Ishikawa (cell line): ENCODE measurements at regions not wholly inside any gene's neighbourhood (a gene's known extent, or its start where the extent isn't known, plus 50 kb on each side); places are given as distances from the start of the nearest gene placed in this dataset.

Experiments used
- CEBPB ChIP-seq: IDR thresholded peaks from 2 replicates; pipeline ENCODE4 v1.6.1; 2012
- EGR1 ChIP-seq: IDR thresholded peaks from 2 replicates; pipeline ENCODE4 v1.6.1; 2012
- TAF1 ChIP-seq: IDR thresholded peaks from 2 replicates; pipeline ENCODE4 v1.6.1; 2012; ENCODE audit warnings: low read depth, mild to moderate bottlenecking

DNA sequence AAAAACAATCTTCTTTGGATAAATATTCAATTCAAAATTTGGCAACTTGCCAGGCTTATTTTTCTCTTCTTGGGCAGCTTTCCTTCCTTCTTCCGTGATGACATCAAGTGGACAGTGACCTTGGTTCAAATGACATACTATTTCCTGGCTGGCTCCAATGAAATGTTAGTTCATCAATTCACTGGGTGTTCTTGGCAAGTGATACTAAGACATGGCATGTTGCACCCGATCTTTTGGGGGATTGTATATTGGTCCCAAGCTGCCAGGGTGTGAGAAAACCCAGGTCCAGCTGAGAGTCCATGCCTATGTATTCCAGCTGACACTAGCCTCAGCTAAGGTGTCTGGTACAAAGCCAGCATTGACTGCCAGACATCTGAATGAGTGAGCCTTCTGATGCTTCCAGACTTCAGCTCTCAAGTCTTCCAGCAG, 252.9 kb downstream of the MAT2B start:
- no peak for TF ChIP-seq CEBPB
- no peak for TF ChIP-seq TAF1
- TF ChIP-seq EGR1 = no peak
